C4-2B (cell line): ENCODE measurements at regions not wholly inside any gene's neighbourhood (a gene's known extent, or its start where the extent isn't known, plus 50 kb on each side); places are given as distances from the start of the nearest gene placed in this dataset.

ENCODE experiments used
- CTCF ChIP-seq: fragments of 450-650 bp; conservative IDR thresholded peaks from 2 replicates; pipeline ENCODE4 v1.5.1; 2017; ENCODE audit warnings: mild to moderate bottlenecking
- ZFX ChIP-seq: fragments of 450-650 bp; IDR thresholded peaks from 2 replicates; pipeline ENCODE4 v1.6.1; 2017

DNA sequence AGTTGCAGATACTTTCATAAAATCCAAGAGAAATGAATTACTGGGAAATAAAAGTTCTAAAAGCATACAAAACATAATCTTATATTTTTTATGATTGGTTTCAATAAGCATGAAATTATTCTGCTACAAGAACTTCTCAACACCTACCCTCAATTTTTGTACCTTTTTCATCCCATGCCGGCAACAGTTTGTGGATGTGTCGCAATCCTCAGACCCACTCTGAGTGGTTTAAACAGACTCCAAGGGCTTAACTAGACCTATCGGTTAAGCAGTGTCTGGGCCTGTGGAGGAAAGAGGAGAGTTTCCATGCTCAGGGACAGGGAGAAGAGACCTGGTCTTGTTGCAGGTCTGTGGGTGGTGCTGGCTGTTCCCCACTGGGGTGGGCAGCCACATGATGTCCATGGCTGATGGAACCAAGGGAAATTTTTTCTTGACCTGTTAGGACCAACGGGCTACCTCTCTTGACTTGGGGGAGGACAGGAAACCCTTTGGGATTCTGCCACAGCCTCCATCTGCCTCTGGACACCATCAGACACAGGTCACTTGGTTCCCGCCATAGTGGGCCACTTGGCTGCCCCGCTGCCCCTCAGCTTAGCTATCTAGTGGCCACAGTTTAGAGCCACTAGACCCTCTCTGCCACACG is 81.1 kb upstream of the CLDN14 start:
- TF ChIP-seq CTCF (no peak), ZFX (no peak)
